ENCODE measurements at regions not wholly inside any gene's neighbourhood (a gene's known extent, or its start where the extent isn't known, plus 50 kb on each side); places are given as distances from the start of the nearest gene placed in this dataset.

DNA sequence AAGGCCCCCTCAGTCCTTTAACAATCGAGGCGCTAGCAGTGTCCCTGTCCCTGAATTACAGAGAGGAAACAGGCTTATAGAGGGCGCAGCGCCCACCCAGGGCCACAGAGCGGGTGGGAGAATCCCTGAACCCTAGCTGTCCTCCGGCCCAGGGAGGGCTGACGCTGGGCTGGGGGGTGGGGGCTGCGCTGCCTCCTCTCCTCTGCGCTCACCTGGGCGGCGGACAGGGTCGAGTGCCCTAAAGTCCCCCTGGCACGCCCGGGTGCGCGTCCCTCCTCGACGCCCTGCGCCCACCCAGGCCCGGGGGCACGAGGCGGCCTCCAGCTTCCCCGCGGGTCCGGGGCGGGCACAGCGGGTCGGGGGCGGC is 200.4 kb upstream of the N4BP1 start:
- in situ Hi-C loops (cut with MboI; ENCODE audit: low pct_unique_long_range_greater_than_20kb, low sequenced_read_pairs, unreplicated experiment): no loop called here
- TF ChIP-seq CTCF (IDR thresholded peaks at IDR 0.05; ENCODE audit: extremely low read depth, insufficient read depth, missing control alignments): no peak
- peak; percentile 9 for DNase-seq (ENCODE audit: low spot score)

GRCh38 chr16:48790151-48790550 is 180.2 kb upstream of the N4BP1 start:
- DNase-seq (ENCODE audit: low spot score): no peak
- in situ Hi-C loops (cut with MboI; ENCODE audit: low pct_unique_long_range_greater_than_20kb, low sequenced_read_pairs, unreplicated experiment): no loop called here
- TF ChIP-seq CTCF (IDR thresholded peaks at IDR 0.05; ENCODE audit: extremely low read depth, insufficient read depth, missing control alignments): no peak

DNA sequence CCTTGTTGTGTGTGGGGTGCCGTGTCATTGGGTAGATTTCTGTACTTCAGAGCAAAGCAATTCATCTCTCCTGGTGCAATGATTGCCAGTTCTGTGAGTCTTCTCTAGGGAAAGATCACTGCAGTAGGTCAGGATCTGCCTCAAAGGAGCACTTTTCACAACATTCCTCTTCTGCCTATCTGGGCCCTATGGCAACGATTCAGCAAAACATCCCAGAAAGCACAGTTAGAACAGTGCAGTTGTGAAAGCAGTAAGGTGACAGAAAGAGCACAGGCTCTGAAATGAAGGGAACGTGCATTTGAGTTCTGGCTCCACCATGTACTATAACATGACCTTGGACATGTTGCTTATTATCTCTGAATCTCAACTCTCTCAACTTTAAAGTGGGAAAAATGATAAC is 178.5 kb upstream of the N4BP1 start:
- TF ChIP-seq CTCF (IDR thresholded peaks at IDR 0.05; ENCODE audit: extremely low read depth, insufficient read depth, missing control alignments): no peak
- in situ Hi-C loops (cut with MboI; ENCODE audit: low pct_unique_long_range_greater_than_20kb, low sequenced_read_pairs, unreplicated experiment): no loop called here
- DNase-seq (ENCODE audit: low spot score): no peak

- no peak for DNase-seq (ENCODE audit: low spot score)
- TF ChIP-seq CTCF (IDR thresholded peaks at IDR 0.05; ENCODE audit: extremely low read depth, insufficient read depth, missing control alignments): no peak
- in situ Hi-C loops (cut with MboI; ENCODE audit: low pct_unique_long_range_greater_than_20kb, low sequenced_read_pairs, unreplicated experiment): no loop called here
These were observed 135.6 kb upstream of the N4BP1 start for GRCh38 chr16:48745541-48745940.

- in situ Hi-C loops (cut with MboI; ENCODE audit: low pct_unique_long_range_greater_than_20kb, low sequenced_read_pairs, unreplicated experiment): no loop called here
- TF ChIP-seq CTCF (IDR thresholded peaks at IDR 0.05; ENCODE audit: extremely low read depth, insufficient read depth, missing control alignments): no peak
- DNase-seq (ENCODE audit: low spot score): no peak
These were observed 131.0 kb upstream of the N4BP1 start for GRCh38 chr16:48740964-48741363.

GRCh38 chr16:48734220-48734619 is 124.2 kb upstream of the N4BP1 start:
- no peak for TF ChIP-seq CTCF (IDR thresholded peaks at IDR 0.05; ENCODE audit: extremely low read depth, insufficient read depth, missing control alignments)
- no peak for DNase-seq (ENCODE audit: low spot score)
- in situ Hi-C loops (cut with MboI; ENCODE audit: low pct_unique_long_range_greater_than_20kb, low sequenced_read_pairs, unreplicated experiment): no loop called here

- TF ChIP-seq CTCF (IDR thresholded peaks at IDR 0.05; ENCODE audit: extremely low read depth, insufficient read depth, missing control alignments): no peak
- in situ Hi-C loops (cut with MboI; ENCODE audit: low pct_unique_long_range_greater_than_20kb, low sequenced_read_pairs, unreplicated experiment): no loop called here
- DNase-seq (ENCODE audit: low spot score): no peak
These were observed 94.7 kb upstream of the N4BP1 start for GRCh38 chr16:48704710-48705109.
